PC-9 (cell line): ENCODE measurements at regions not wholly inside any gene's neighbourhood (a gene's known extent, or its start where the extent isn't known, plus 50 kb on each side); places are given as distances from the start of the nearest gene placed in this dataset.

Experiments used
- CTCF ChIP-seq: fragments of 200-600 bp; sonication (generic); conservative IDR thresholded peaks from 2 replicates; pipeline ENCODE4 v1.6.1; 2017; ENCODE audit warnings: mixed run types, antibody characterized with exemption, mild to moderate bottlenecking, moderate library complexity
- EZH2 ChIP-seq: fragments of 200-600 bp; sonication (generic); IDR thresholded peaks from 2 replicates; pipeline ENCODE4 v1.8.0; 2017; ENCODE audit warnings: antibody characterized with exemption, low read depth

GRCh38 chr4:108272046-108272445 is 103.3 kb upstream of the LEF1 start:
- TF ChIP-seq CTCF: no peak
- no peak for TF ChIP-seq EZH2
